K562 (cell line): ENCODE measurements at regions not wholly inside any gene's neighbourhood (a gene's known extent, or its start where the extent isn't known, plus 50 kb on each side); places are given as distances from the start of the nearest gene placed in this dataset.

Experiments used
- ATAC-seq: fragments of 200-7000 bp; cut with Tn5 transposase; 3 replicates; pipeline ENCODE4 v1.9.1; 2020; ENCODE audit warnings: moderate library complexity
- BruUV-seq: library from RNA; stranded (reverse); fragments of 400-500 nt; replicated peaks from 2 replicates; lab custom pipeline; 2021; lab: Mats Ljungman, UMichigan
- CTCF ChIA-PET: fragments of 300-600 bp; formaldehyde crosslinking; extraction: SDS; loops from one replicate; lab custom pipeline; 2021; ENCODE audit warnings: low intra/inter-chr PET ratio; lab: Yijun Ruan, JAX
- POLR2A ChIA-PET: fragments of 300-600, 350-650 bp; sonication (Branson Sonifier 250); formaldehyde crosslinking; extraction: SDS; loops from one replicate; lab custom pipeline; 2021; ENCODE audit warnings: antibody characterized with exemption, inconsistent platforms; lab: Yijun Ruan, JAX
- DNase-seq, 4 experiments: peaks; one replicate each; pipeline versions ENCODE4 v3.0.0 to v3.0.0-alpha.2; 2011 to 2018; ENCODE audit warnings: low spot score in 3 of 4, mixed read lengths in 3 of 4; ENCODE audit errors: extremely low read depth in 1 of 4
- FAIRE-seq: peaks from 2 replicates; lab custom pipeline; 2011; peaks lifted over from hg19 to GRCh38; lab: Jason Lieb, UNC
- H2AFZ ChIP-seq: 2 replicates; pipeline ENCODE4 v1.6.0; 2011; ENCODE audit warnings: low read depth, low read length, control low read depth, inconsistent platforms
- H3K27ac ChIP-seq: fragments of 200-600 bp; 3 replicates; pipeline ENCODE4 v1.8.0; 2011; ENCODE audit warnings: low read depth, mild to moderate bottlenecking, control low read depth, inconsistent platforms, low read length, moderate library complexity, mixed read lengths; ENCODE audit errors: extremely low read depth
- H3K27me3 ChIP-seq, 2 experiments: fragments of 300-600 bp in 1 of 2; 2 replicates in 1 of 2; 3 replicates in 1 of 2; pipeline versions ENCODE4 v1.6.0 to v1.8.0; 2011; ENCODE audit warnings: inconsistent platforms in 2 of 2, low read length in 2 of 2, mild to moderate bottlenecking in 1 of 2, mixed read lengths in 1 of 2, moderate library complexity in 1 of 2; ENCODE audit not compliant: control insufficient read depth in 2 of 2, insufficient read depth in 2 of 2
- H3K36me3 ChIP-seq: fragments of 300-600 bp; 3 replicates; pipeline ENCODE4 v1.8.0; 2011; ENCODE audit warnings: mild to moderate bottlenecking, low read length, inconsistent platforms; ENCODE audit not compliant: control insufficient read depth, insufficient read depth
- H3K4me1 ChIP-seq, 2 experiments: fragments of 200-600 bp in 1 of 2; replicated peaks in 1 of 2; 2 replicates in 1 of 2; 3 replicates in 1 of 2; pipeline versions ENCODE4 v1.5.1 to v1.8.0; 2011; ENCODE audit warnings: inconsistent platforms in 2 of 2, low read length in 2 of 2, mild to moderate bottlenecking in 1 of 2, mixed read lengths in 1 of 2, moderate library complexity in 1 of 2; ENCODE audit not compliant: control insufficient read depth in 2 of 2, insufficient read depth in 2 of 2
- H3K4me2 ChIP-seq: 2 replicates; pipeline ENCODE4 v1.6.1; 2011; ENCODE audit warnings: low read length, control low read depth, inconsistent platforms, mixed read lengths; ENCODE audit not compliant: insufficient read depth
- H3K4me3 ChIP-seq: fragments of 200-600 bp; sonication (generic), shearing (Covaris generic); 2 replicates; pipeline ENCODE4 v1.5.1; 2016; ENCODE audit warnings: control low read depth, inconsistent platforms
- H3K79me2 ChIP-seq: fragments of 200-600 bp; 3 replicates; pipeline ENCODE4 v1.8.0; 2011; ENCODE audit warnings: low read length, inconsistent platforms; ENCODE audit not compliant: control insufficient read depth, insufficient read depth
- H3K9ac ChIP-seq, 2 experiments: 2 replicates each; pipeline versions ENCODE4 v1.6.0 to v1.6.1; 2011; ENCODE audit warnings: low read depth in 2 of 2, low read length in 2 of 2, control low read depth in 1 of 2, inconsistent platforms in 1 of 2, mild to moderate bottlenecking in 1 of 2, mixed read lengths in 1 of 2; ENCODE audit not compliant: insufficient read depth in 1 of 2
- H3K9me1 ChIP-seq: one replicate; pipeline ENCODE4 v1.6.0; 2011; ENCODE audit warnings: inconsistent platforms, mild to moderate bottlenecking, low read length, moderate library complexity; ENCODE audit not compliant: control insufficient read depth, insufficient read depth
- H3K9me3 ChIP-seq: replicated peaks from 2 replicates; pipeline ENCODE4 v1.5.1; 2011; ENCODE audit warnings: low read depth, low read length, inconsistent platforms; ENCODE audit not compliant: control insufficient read depth, insufficient read depth
- H4K20me1 ChIP-seq: replicated peaks from 2 replicates; pipeline ENCODE4 v1.6.1; 2011; ENCODE audit warnings: low read length, inconsistent platforms, mixed read lengths; ENCODE audit not compliant: control insufficient read depth, insufficient read depth
- BMI1 ChIP-seq: fragments of 150-350 bp; IDR thresholded peaks from 2 replicates; pipeline ENCODE4 v1.6.1; 2014; ENCODE audit warnings: low read length
- BRD9 ChIP-seq: fragments of 450-650 bp; IDR thresholded peaks from 2 replicates; pipeline ENCODE4 v1.6.1; 2018; ENCODE audit warnings: low read depth; ENCODE audit not compliant: partially characterized antibody
- KLF16 ChIP-seq: IDR thresholded peaks from 2 replicates; pipeline ENCODE4 v1.6.1; 2016; ENCODE audit warnings: antibody characterized with exemption
- MAFK ChIP-seq: IDR thresholded peaks from 2 replicates; pipeline ENCODE4 v1.6.1; 2011; ENCODE audit warnings: low read length, improper control_type of control experiment
- MBD2 ChIP-seq: sonication (generic); IDR thresholded peaks from 2 replicates; pipeline ENCODE4 v1.6.1; 2016; ENCODE audit warnings: low read depth, borderline replicate concordance
- MYBL2 ChIP-seq, 2 experiments: fragments of 450-650 bp in 1 of 2; sonication (generic) in 1 of 2; formaldehyde crosslinking in 1 of 2; IDR thresholded peaks; 2 replicates each; pipeline versions ENCODE4 v1.6.1 to v1.8.1; 2017 to 2022; ENCODE audit warnings: borderline replicate concordance in 1 of 2, inconsistent platforms in 1 of 2, low read depth in 1 of 2, mild to moderate bottlenecking in 1 of 2, missing genetic modification reagents in 1 of 2, moderate library complexity in 1 of 2
- NFIC ChIP-seq: fragments of 450-650 bp; IDR thresholded peaks from 2 replicates; pipeline ENCODE4 v1.6.1; 2017; ENCODE audit warnings: mild to moderate bottlenecking, inconsistent platforms
- RB1 ChIP-seq: fragments of 450-650 bp; IDR thresholded peaks from 2 replicates; pipeline ENCODE4 v1.6.1; 2017; ENCODE audit warnings: low read depth, mild to moderate bottlenecking
- SMARCC2 ChIP-seq: fragments of 450-650 bp; IDR thresholded peaks from 2 replicates; pipeline ENCODE4 v1.6.1; 2017; ENCODE audit warnings: antibody characterized with exemption, moderate library complexity, mild to moderate bottlenecking, low read depth
- ZNF586 ChIP-seq: fragments of 450-650 bp; formaldehyde crosslinking; conservative IDR thresholded peaks from 2 replicates; pipeline ENCODE4 v1.4.0; 2020; ENCODE audit warnings: mild to moderate bottlenecking, moderate library complexity
- ZSCAN32 ChIP-seq: fragments of 450-650 bp; formaldehyde crosslinking; IDR thresholded peaks from 2 replicates; pipeline ENCODE4 v1.4.0; 2020; ENCODE audit warnings: mild to moderate bottlenecking, moderate library complexity
- WGBS: fragments of 100-300 bp; shearing (Covaris generic); methylation state at CpG from one replicate; pipeline ENCODE4 v1.1.6; 2016; ENCODE audit warnings: low coverage, mixed read lengths; ENCODE audit not compliant: insufficient coverage; ENCODE audit errors: missing lambda C conversion rate; 5-methylcytosine and 5-hydroxymethylcytosine counted together
- in situ Hi-C: fragments of 300-500 bp; cut with MboI; formaldehyde crosslinking; loops from 4 replicates; pipeline ENCODE4 v1.15.0; 2018; ENCODE audit warnings: inconsistent platforms, mixed read lengths
- intact Hi-C: fragments of 100-400 bp; cut with micrococcal nuclease; formaldehyde crosslinking; loops from 2 replicates; pipeline ENCODE4 v1.14.2; 2022
- TF ChIP-seq, protein P1 (sequence below): fragments of 250-450 bp; sonication (Bioruptor Pico); IDR thresholded peaks from 2 replicates; pipeline ENCODE4 v1.6.1; 2021; ENCODE audit warnings: mild to moderate bottlenecking
- TF ChIP-seq, protein P2 (sequence below): sonication (generic); formaldehyde crosslinking; IDR thresholded peaks from 2 replicates; pipeline ENCODE4 v1.8.1; 2023; ENCODE audit warnings: mild to moderate bottlenecking, missing genetic modification reagents
- TF ChIP-seq, protein P3 (sequence below): fragments of 450-650 bp; IDR thresholded peaks from 2 replicates; pipeline ENCODE4 v1.6.1; 2016; ENCODE audit warnings: low read depth

DNA sequence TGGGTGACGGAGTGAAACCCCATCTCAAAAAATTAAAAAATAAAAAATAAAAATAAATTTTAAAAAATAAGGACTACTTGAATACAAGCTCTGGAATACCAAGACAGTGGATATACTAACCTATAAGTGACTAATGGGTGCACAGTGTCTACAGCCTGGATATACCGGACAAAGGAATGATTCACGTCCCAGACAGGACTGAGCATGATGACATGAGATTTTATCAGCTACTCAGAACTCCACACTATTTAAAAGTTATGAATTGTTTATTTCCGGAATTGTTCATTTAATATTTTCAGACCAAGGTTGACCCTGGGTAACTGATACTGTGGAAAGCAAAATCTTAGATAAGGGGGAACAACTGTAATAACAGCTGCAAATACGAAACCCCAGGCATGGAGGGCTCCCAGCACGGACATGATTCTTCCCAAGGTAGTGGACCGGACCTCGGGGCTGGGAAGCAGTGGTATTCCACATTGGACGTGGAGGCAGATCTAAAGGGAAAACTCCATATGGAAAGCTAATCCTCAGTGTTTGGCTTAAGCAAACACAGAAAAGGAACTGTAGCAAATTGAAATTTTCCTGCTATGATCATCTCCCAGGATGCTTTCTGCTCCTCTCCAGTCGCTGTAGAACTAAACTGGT lies 102.6 kb upstream of the TSHZ3 start:
- Histone ChIP-seq H3K9me3 (no peaks in the 10 kb centered on the region), H3K9ac (no peak overlapping the region), H3K27ac (no peak overlapping the region), H3K27me3 (no peaks in the 10 kb centered on the region; a peak in 1 of 5 replicates), H3K4me2 (no peak overlapping the region), H3K79me2 (no peaks in the 10 kb centered on the region), H3K4me1 (no peaks in the 10 kb centered on the region), H4K20me1 (no peaks in the 10 kb centered on the region), H3K4me3 (no peak overlapping the region), H3K9me1 (no peaks in the 10 kb centered on the region), H3K36me3 (no peaks in the 10 kb centered on the region), H2AFZ (no peak overlapping the region)
- POLR2A ChIA-PET = no interaction called here
- CTCF ChIA-PET = no interaction called here
- DNase-seq (no peak), ATAC-seq (no peak), FAIRE-seq (no peak)
- in situ Hi-C loops = no loop called here
- TF ChIP-seq ZSCAN32 (no peak), KLF16 (no peak), BRD9 (no peak), MAFK (no peak), MYBL2 (IDR thresholded peaks at IDR 0.05; ENCODE audit: low read depth) (no peak), MYBL2 (CRISPR knock-in tag; IDR thresholded peaks at IDR 0.05; ENCODE audit: borderline replicate concordance) (no peak), RB1 (no peak), SMARCC2 (no peak), ZNF586 (CRISPR knock-in tag) (no peak), BMI1 (no peak), MBD2 (no peak), NFIC (no peak)
- TF ChIP-seq, protein P1, sequence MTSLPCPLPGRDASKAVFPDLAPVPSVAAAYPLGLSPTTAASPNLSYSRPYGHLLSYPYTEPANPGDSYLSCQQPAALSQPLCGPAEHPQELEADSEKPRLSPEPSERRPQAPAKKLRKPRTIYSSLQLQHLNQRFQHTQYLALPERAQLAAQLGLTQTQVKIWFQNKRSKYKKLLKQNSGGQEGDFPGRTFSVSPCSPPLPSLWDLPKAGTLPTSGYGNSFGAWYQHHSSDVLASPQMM = no peak
- TF ChIP-seq, protein P2, sequence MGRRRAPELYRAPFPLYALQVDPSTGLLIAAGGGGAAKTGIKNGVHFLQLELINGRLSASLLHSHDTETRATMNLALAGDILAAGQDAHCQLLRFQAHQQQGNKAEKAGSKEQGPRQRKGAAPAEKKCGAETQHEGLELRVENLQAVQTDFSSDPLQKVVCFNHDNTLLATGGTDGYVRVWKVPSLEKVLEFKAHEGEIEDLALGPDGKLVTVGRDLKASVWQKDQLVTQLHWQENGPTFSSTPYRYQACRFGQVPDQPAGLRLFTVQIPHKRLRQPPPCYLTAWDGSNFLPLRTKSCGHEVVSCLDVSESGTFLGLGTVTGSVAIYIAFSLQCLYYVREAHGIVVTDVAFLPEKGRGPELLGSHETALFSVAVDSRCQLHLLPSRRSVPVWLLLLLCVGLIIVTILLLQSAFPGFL (CRISPR knock-in tag) = no peak
- TF ChIP-seq, protein P3, sequence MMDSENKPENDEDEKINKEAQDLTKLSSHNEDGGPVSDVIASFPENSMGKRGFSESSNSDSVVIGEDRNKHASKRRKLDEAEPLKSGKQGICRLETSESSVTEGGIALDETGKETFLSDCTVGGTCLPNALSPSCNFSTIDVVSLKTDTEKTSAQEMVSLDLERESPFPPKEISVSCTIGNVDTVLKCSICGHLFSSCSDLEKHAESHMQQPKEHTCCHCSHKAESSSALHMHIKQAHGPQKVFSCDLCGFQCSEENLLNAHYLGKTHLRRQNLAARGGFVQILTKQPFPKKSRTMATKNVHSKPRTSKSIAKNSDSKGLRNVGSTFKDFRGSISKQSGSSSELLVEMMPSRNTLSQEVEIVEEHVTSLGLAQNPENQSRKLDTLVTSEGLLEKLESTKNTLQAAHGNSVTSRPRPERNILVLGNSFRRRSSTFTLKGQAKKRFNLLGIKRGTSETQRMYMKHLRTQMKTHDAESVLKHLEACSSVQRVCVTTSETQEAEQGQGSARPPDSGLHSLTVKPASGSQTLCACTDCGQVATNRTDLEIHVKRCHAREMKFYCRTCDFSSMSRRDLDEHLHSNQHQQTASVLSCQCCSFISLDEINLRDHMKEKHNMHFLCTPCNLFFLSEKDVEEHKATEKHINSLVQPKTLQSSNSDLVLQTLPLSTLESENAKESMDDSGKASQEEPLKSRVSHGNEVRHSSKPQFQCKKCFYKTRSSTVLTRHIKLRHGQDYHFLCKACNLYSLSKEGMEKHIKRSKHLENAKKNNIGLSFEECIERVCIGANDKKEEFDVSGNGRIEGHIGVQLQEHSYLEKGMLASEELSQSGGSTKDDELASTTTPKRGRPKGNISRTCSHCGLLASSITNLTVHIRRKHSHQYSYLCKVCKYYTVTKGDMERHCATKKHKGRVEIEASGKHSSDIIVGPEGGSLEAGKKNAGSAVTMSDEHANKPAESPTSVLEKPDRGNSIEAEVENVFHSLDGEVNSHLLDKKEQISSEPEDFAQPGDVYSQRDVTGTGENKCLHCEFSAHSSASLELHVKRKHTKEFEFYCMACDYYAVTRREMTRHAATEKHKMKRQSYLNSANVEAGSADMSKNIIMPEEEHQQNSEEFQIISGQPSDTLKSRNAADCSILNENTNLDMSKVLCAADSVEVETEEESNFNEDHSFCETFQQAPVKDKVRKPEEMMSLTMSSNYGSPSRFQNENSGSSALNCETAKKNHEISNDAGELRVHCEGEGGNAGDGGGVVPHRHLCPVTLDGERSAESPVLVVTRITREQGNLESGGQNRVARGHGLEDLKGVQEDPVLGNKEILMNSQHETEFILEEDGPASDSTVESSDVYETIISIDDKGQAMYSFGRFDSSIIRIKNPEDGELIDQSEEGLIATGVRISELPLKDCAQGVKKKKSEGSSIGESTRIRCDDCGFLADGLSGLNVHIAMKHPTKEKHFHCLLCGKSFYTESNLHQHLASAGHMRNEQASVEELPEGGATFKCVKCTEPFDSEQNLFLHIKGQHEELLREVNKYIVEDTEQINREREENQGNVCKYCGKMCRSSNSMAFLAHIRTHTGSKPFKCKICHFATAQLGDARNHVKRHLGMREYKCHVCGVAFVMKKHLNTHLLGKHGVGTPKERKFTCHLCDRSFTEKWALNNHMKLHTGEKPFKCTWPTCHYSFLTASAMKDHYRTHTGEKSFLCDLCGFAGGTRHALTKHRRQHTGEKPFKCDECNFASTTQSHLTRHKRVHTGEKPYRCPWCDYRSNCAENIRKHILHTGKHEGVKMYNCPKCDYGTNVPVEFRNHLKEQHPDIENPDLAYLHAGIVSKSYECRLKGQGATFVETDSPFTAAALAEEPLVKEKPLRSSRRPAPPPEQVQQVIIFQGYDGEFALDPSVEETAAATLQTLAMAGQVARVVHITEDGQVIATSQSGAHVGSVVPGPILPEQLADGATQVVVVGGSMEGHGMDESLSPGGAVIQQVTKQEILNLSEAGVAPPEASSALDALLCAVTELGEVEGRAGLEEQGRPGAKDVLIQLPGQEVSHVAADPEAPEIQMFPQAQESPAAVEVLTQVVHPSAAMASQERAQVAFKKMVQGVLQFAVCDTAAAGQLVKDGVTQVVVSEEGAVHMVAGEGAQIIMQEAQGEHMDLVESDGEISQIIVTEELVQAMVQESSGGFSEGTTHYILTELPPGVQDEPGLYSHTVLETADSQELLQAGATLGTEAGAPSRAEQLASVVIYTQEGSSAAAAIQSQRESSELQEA = no peak
- under 1% methylated on average over 10 of the region's 10 CpGs for WGBS
- BruUV-seq = no TSS peak
- intact Hi-C loops = no loop called here
